ENCODE measurements at regions not wholly inside any gene's neighbourhood (a gene's known extent, or its start where the extent isn't known, plus 50 kb on each side); places are given as distances from the start of the nearest gene placed in this dataset.

DNA sequence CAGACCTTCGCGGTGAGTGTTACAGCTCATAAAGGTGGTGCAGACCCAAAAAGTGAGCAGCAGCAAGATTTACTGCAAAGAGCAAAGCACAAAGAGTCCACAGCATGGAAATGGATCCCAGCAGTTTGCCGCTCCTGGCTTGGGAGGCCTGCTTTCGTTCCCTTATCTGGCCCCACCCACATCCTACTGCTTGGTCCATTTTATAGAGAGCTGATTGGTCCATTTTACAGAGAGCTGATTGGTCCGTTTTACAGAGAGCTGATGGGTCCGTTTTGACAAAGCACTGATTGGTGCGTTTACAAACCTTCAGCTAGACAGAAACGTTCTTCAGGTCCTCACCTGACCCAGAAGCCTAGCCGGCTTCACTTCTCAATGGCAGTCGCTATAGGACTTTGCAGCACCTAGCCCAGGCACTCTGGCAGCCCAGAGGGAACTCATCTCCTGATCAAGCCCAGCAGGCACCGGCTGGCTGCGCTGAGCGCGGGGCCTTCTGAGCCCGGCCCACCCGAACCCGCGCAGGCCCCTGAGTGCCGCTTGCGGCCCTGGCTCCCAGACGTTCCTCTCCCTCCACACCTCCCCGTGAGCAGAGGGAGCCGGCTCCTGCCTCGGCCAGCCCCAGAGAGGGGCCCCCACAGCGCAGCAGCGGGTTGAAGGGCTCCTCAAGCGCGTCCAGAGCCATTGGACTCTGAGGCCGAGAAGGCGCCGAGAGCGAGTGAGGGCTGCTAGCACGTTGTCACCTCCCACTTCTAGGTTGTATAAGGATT is 200.3 kb downstream of the LMO4 start:
- DNase-seq = peak in 1 of 5 donors; percentile 68

DNA sequence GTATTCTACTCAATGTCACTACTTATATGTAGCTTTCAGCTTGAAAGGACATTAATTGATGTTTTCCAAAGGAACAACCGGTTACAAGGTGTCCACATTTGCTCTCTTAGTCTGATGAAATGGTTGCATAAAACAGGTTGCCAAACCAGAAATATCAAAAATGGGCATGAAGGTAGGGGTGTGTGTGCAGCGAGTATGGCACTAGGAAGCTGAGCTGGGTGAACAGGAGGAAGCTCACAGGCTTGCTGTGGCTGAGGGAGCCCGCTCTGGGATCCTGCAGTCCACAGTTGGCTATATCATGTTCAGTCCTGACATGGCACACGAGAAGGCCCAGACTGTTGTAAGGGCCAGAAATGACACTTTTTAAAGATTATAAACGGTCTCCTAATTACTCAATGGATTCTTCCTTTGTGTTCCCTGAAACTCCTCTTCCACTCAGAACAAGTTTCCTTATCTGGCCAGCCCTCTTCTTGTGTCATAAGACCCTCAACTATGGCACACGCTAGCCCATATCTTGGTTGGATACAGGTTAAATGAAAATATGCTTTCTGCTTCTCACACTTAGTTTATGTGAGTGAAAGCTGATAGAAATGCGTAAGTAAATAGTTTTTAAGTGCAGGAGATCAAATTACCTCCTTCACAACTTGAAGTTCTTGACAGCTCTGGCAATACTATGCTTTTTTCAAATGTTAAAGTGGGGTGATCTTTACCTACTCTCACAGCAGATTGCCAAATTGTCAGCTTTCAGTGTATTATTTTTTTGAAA is 201.5 kb downstream of the LMO4 start:
- intact Hi-C loops (cut with DNase I) = no loop called here

More for the DNA sequence above, 200.3 kb downstream of the LMO4 start:
- Histone ChIP-seq H3K4me3 (ENCODE audit: low read length in 3 of 3) (no peak overlapping the region), H3K9me3 (ENCODE audit: control insufficient read depth in 2 of 3, insufficient read depth in 1 of 3, low read length in 3 of 3) (no peaks in the 10 kb centered on the region), H3K36me3 (ENCODE audit: control insufficient read depth in 2 of 3, insufficient read depth in 3 of 3, low read length in 3 of 3) (no peaks in the 10 kb centered on the region), H3K9ac (ENCODE audit: low read length in 3 of 3) (no peak overlapping the region), H3K4me1 (ENCODE audit: control insufficient read depth in 2 of 3, insufficient read depth in 2 of 3, low read depth in 1 of 3, low read length in 3 of 3) (peaks cover 0 to 2% (median 0%) of the 10 kb centered on the region in 3 donors), H3K27me3 (ENCODE audit: control insufficient read depth, insufficient read depth, low read length) (no peaks in the 10 kb centered on the region), H3K27ac (ENCODE audit: low read depth in 2 of 2, low read length in 2 of 2) (no peak overlapping the region)
- intact Hi-C loops (cut with DNase I) = no loop called here
- FAIRE-seq = no peak
- TF ChIP-seq, protein P1, sequence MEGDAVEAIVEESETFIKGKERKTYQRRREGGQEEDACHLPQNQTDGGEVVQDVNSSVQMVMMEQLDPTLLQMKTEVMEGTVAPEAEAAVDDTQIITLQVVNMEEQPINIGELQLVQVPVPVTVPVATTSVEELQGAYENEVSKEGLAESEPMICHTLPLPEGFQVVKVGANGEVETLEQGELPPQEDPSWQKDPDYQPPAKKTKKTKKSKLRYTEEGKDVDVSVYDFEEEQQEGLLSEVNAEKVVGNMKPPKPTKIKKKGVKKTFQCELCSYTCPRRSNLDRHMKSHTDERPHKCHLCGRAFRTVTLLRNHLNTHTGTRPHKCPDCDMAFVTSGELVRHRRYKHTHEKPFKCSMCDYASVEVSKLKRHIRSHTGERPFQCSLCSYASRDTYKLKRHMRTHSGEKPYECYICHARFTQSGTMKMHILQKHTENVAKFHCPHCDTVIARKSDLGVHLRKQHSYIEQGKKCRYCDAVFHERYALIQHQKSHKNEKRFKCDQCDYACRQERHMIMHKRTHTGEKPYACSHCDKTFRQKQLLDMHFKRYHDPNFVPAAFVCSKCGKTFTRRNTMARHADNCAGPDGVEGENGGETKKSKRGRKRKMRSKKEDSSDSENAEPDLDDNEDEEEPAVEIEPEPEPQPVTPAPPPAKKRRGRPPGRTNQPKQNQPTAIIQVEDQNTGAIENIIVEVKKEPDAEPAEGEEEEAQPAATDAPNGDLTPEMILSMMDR (IDR thresholded peaks at IDR 0.05; ENCODE audit: borderline replicate concordance, extremely low read depth, insufficient read depth) = no peak

DNA sequence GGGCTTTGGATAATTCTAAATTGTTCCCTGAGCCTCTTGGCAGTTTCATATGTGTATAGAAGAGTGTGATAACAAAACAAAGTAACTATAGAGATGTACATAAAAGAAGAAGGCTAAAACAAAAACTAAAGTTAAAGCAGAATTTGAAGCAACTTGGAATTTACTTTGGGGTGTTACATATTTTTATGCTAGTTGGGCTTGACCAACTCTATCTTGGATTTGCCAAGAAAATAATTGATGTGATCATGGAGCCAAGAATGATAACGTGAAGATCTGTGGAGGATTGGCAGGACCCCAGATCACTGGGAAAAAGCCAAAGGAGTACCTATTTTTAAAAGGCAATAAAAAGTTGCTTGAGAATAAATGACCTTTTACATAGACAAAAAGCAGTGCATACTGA is 206.9 kb downstream of the LMO4 start:
- no peak for FAIRE-seq
- no peak for DNase-seq
- H3K36me3 ChIP-seq (ENCODE audit: control insufficient read depth in 2 of 3, insufficient read depth in 3 of 3, low read length in 3 of 3) = no peaks in the 10 kb centered on the region
- peaks cover 0 to 3% (median 0%) of the 10 kb centered on the region in 3 donors for H3K9me3 ChIP-seq (ENCODE audit: control insufficient read depth in 2 of 3, insufficient read depth in 1 of 3, low read length in 3 of 3)
- H3K9ac ChIP-seq (ENCODE audit: low read length in 3 of 3) = no peak overlapping the region
- H3K27me3 ChIP-seq (ENCODE audit: control insufficient read depth, insufficient read depth, low read length) = no peaks in the 10 kb centered on the region
- H3K4me1 ChIP-seq (ENCODE audit: control insufficient read depth in 2 of 3, insufficient read depth in 2 of 3, low read depth in 1 of 3, low read length in 3 of 3) = no peaks in the 10 kb centered on the region
- TF ChIP-seq, protein P1 (IDR thresholded peaks at IDR 0.05; ENCODE audit: borderline replicate concordance, extremely low read depth, insufficient read depth) = no peak
- intact Hi-C loops (cut with DNase I) = no loop called here
- H3K4me3 ChIP-seq (ENCODE audit: low read length in 3 of 3) = no peak overlapping the region
- no peak overlapping the region for H3K27ac ChIP-seq (ENCODE audit: low read depth in 2 of 2, low read length in 2 of 2)

More for the DNA sequence above, 201.5 kb downstream of the LMO4 start:
- TF ChIP-seq, protein P1 (IDR thresholded peaks at IDR 0.05; ENCODE audit: borderline replicate concordance, extremely low read depth, insufficient read depth) = no peak
- no peak overlapping the region for H3K9ac ChIP-seq (ENCODE audit: low read length in 3 of 3)
- no peaks in the 10 kb centered on the region for H3K36me3 ChIP-seq (ENCODE audit: control insufficient read depth in 2 of 3, insufficient read depth in 3 of 3, low read length in 3 of 3)
- no peak overlapping the region for H3K4me3 ChIP-seq (ENCODE audit: low read length in 3 of 3)
- no peak for FAIRE-seq
- H3K27me3 ChIP-seq (ENCODE audit: control insufficient read depth, insufficient read depth, low read length) = no peaks in the 10 kb centered on the region
- no peak overlapping the region for H3K27ac ChIP-seq (ENCODE audit: low read depth in 2 of 2, low read length in 2 of 2)
- no peaks in the 10 kb centered on the region for H3K4me1 ChIP-seq (ENCODE audit: control insufficient read depth in 2 of 3, insufficient read depth in 2 of 3, low read depth in 1 of 3, low read length in 3 of 3)
- DNase-seq = no peak
- H3K9me3 ChIP-seq (ENCODE audit: control insufficient read depth in 2 of 3, insufficient read depth in 1 of 3, low read length in 3 of 3) = no peaks in the 10 kb centered on the region
